Bronchial epithelial cell (primary cell): ENCODE measurements at regions not wholly inside any gene's neighbourhood (a gene's known extent, or its start where the extent isn't known, plus 50 kb on each side); places are given as distances from the start of the nearest gene placed in this dataset.

Experiments used
- DNase-seq: peaks from one replicate; pipeline ENCODE4 v3.0.0-alpha.2; 2010; ENCODE audit warnings: low read depth
- FAIRE-seq: peaks from 2 replicates; lab custom pipeline; 2011; peaks lifted over from hg19 to GRCh38; lab: Jason Lieb, UNC
- H3K27me3 ChIP-seq: 2 replicates; pipeline ENCODE4 v1.5.1; 2011; ENCODE audit warnings: low read length; ENCODE audit not compliant: control insufficient read depth, insufficient read depth
- H3K36me3 ChIP-seq: 2 replicates; pipeline ENCODE4 v1.5.1; 2011; ENCODE audit warnings: low read length; ENCODE audit not compliant: control insufficient read depth, insufficient read depth
- H3K4me3 ChIP-seq: 2 replicates; pipeline ENCODE4 v1.5.1; 2011; ENCODE audit warnings: mild to moderate bottlenecking, low read depth, low read length, control low read depth
- TF ChIP-seq, protein P1 (sequence below): IDR thresholded peaks from 2 replicates; pipeline ENCODE4 v1.5.1; 2011; ENCODE audit warnings: mild to moderate bottlenecking, moderate library complexity, low read length, control low read depth, inconsistent platforms; ENCODE audit not compliant: insufficient read depth, severe bottlenecking

- peaks cover 34% of the 10 kb centered on the region for H3K27me3 ChIP-seq
- FAIRE-seq (no peak), DNase-seq (no peak)
- no peak overlapping the region for H3K4me3 ChIP-seq
- TF ChIP-seq, protein P1, sequence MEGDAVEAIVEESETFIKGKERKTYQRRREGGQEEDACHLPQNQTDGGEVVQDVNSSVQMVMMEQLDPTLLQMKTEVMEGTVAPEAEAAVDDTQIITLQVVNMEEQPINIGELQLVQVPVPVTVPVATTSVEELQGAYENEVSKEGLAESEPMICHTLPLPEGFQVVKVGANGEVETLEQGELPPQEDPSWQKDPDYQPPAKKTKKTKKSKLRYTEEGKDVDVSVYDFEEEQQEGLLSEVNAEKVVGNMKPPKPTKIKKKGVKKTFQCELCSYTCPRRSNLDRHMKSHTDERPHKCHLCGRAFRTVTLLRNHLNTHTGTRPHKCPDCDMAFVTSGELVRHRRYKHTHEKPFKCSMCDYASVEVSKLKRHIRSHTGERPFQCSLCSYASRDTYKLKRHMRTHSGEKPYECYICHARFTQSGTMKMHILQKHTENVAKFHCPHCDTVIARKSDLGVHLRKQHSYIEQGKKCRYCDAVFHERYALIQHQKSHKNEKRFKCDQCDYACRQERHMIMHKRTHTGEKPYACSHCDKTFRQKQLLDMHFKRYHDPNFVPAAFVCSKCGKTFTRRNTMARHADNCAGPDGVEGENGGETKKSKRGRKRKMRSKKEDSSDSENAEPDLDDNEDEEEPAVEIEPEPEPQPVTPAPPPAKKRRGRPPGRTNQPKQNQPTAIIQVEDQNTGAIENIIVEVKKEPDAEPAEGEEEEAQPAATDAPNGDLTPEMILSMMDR: peak; percentile 45
- H3K36me3 ChIP-seq: no peaks in the 10 kb centered on the region
These were observed 103.2 kb upstream of the FOXP4 start for GRCh38 chr6:41442800-41443501.

DNA sequence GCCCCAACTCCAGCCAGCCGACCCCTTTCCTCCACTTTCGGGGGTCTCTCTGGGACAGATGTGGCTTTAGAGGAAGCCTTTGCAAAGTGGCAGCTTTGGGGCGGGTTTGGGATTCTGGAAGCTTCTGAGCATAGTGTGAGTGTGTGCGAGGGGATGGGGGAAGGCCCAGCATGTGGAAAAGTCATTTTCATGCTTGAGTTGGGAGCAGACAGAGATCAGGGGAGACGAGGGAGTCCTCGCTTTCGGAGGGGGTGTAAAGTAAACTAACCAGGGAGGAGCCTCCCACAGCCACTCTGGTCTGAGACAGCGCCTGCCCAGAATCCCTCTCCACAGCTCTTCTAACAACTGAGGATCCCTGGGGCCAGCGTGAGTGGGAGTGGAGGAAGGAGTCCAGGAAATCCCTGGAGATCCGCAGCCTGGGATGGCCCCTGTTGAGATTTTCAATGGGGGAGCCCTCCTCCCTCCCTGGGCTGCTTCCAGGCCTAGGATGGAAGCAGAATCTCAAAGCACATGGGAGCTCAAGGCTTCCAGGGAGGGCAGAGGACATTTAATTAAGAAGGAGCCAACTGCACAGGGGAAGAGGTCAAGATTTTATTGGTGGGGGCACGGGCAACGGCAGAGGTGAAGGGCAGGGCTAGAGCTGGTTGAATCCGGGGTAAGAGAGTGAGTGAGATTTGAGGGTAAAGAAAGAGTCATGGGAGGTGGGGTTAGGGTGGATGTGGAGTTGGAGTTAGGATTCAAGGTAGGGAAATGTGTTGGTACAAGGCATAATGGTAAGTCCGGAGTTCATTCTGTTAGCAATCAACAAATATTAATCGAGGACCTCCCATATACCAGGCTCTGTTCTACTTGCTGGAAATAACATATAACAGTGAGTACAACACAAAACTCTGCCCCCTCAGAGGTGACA, 102.3 kb upstream of the FOXP4 start:
- DNase-seq (no peak), FAIRE-seq (no peak)
- TF ChIP-seq, protein P1: no peak
- Histone ChIP-seq H3K27me3 (peaks cover 31% of the 10 kb centered on the region), H3K4me3 (no peak overlapping the region), H3K36me3 (no peaks in the 10 kb centered on the region)

- DNase-seq (no peak), FAIRE-seq (no peak)
- Histone ChIP-seq H3K27me3 (peaks cover 28% of the 10 kb centered on the region), H3K4me3 (no peak overlapping the region), H3K36me3 (no peaks in the 10 kb centered on the region)
- TF ChIP-seq, protein P1: no peak
These were observed 100.9 kb upstream of the FOXP4 start for GRCh38 chr6:41445261-41445660.

- H3K4me3 ChIP-seq: no peak overlapping the region
- TF ChIP-seq, protein P1: no peak
- no peaks in the 10 kb centered on the region for H3K36me3 ChIP-seq
- FAIRE-seq (no peak), DNase-seq (no peak)
- H3K27me3 ChIP-seq: peaks cover 26% of the 10 kb centered on the region
These were observed 100.0 kb upstream of the FOXP4 start for GRCh38 chr6:41446132-41446531.

- DNase-seq: peak; percentile 41
- TF ChIP-seq, protein P1: no peak
- no peak for FAIRE-seq
- Histone ChIP-seq H3K36me3 (no peaks in the 10 kb centered on the region), H3K27me3 (peaks cover 22% of the 10 kb centered on the region), H3K4me3 (no peak overlapping the region)
These were observed 99.2 kb upstream of the FOXP4 start for GRCh38 chr6:41446907-41447545.
